Fibroblast of lung (primary cell): ENCODE measurements at regions not wholly inside any gene's neighbourhood (a gene's known extent, or its start where the extent isn't known, plus 50 kb on each side); places are given as distances from the start of the nearest gene placed in this dataset.

Experiments used
- CTCF ChIP-seq, 2 donors: IDR thresholded peaks in 1 of 2; conservative IDR thresholded peaks in 1 of 2; 1 replicate in 1 of 2; 2 replicates in 1 of 2; pipeline ENCODE4 v1.5.1; 2011 to 2012; ENCODE audit warnings: low read length in 2 of 2, control low read depth in 1 of 2, inconsistent platforms in 1 of 2, low read depth in 1 of 2, mild to moderate bottlenecking in 1 of 2
- EZH2 ChIP-seq: IDR thresholded peaks from 2 replicates; pipeline ENCODE4 v1.5.1; 2012; ENCODE audit warnings: low read length, control low read depth, mild to moderate bottlenecking; ENCODE audit errors: missing control alignments

GRCh38 chr3:117691526-117691925, 981.9 kb downstream of the TUSC7 start:
- TF ChIP-seq EZH2: no peak
- no peak for TF ChIP-seq CTCF (conservative IDR thresholded peaks at IDR 0.05 in 1 of 2, IDR thresholded peaks at IDR 0.05 in 1 of 2; ENCODE audit: low read depth in 1 of 2, low read length in 2 of 2)
